ENCODE measurements at regions not wholly inside any gene's neighbourhood (a gene's known extent, or its start where the extent isn't known, plus 50 kb on each side); places are given as distances from the start of the nearest gene placed in this dataset.

GRCh38 chr3:40655551-40655950, 130.8 kb downstream of the ZNF621 start:
- H3K4me3 ChIP-seq (ENCODE audit: low read depth, low read length): no peak overlapping the region
- no peak for TF ChIP-seq CTCF (conservative IDR thresholded peaks at IDR 0.05; ENCODE audit: low read depth, low read length)
- no peak for DNase-seq (ENCODE audit: low read depth)

GRCh38 chr3:40657623-40658022, 132.9 kb downstream of the ZNF621 start:
- no peak overlapping the region for H3K4me3 ChIP-seq (ENCODE audit: low read depth, low read length)
- no peak for DNase-seq (ENCODE audit: low read depth)
- no peak for TF ChIP-seq CTCF (conservative IDR thresholded peaks at IDR 0.05; ENCODE audit: low read depth, low read length)

GRCh38 chr3:40658305-40658704, 133.5 kb downstream of the ZNF621 start:
- no peak overlapping the region for H3K4me3 ChIP-seq (ENCODE audit: low read depth, low read length)
- no peak for DNase-seq (ENCODE audit: low read depth)
- no peak for TF ChIP-seq CTCF (conservative IDR thresholded peaks at IDR 0.05; ENCODE audit: low read depth, low read length)

GRCh38 chr3:40660554-40660953, 135.8 kb downstream of the ZNF621 start:
- no peak for TF ChIP-seq CTCF (conservative IDR thresholded peaks at IDR 0.05; ENCODE audit: low read depth, low read length)
- no peak overlapping the region for H3K4me3 ChIP-seq (ENCODE audit: low read depth, low read length)
- no peak for DNase-seq (ENCODE audit: low read depth)

- no peak for DNase-seq (ENCODE audit: low read depth)
- no peak overlapping the region for H3K4me3 ChIP-seq (ENCODE audit: low read depth, low read length)
- no peak for TF ChIP-seq CTCF (conservative IDR thresholded peaks at IDR 0.05; ENCODE audit: low read depth, low read length)
Measured at GRCh38 chr3:40661284-40661683, 136.5 kb downstream of the ZNF621 start.

GRCh38 chr3:40663280-40663679, 138.5 kb downstream of the ZNF621 start:
- DNase-seq (ENCODE audit: low read depth): no peak
- no peak for TF ChIP-seq CTCF (conservative IDR thresholded peaks at IDR 0.05; ENCODE audit: low read depth, low read length)
- H3K4me3 ChIP-seq (ENCODE audit: low read depth, low read length): no peak overlapping the region

- no peak for DNase-seq (ENCODE audit: low read depth)
- no peak overlapping the region for H3K4me3 ChIP-seq (ENCODE audit: low read depth, low read length)
- no peak for TF ChIP-seq CTCF (conservative IDR thresholded peaks at IDR 0.05; ENCODE audit: low read depth, low read length)
Measured at GRCh38 chr3:40669176-40669575, 144.4 kb downstream of the ZNF621 start.

Measured in choroid plexus epithelial cell (primary cell).